Panc1 (cell line): ENCODE measurements at regions not wholly inside any gene's neighbourhood (a gene's known extent, or its start where the extent isn't known, plus 50 kb on each side); places are given as distances from the start of the nearest gene placed in this dataset.

Experiments used
- ATAC-seq: fragments of 200-7000 bp; cut with Tn5 transposase; 2 replicates; pipeline ENCODE4 v1.9.1; 2020; ENCODE audit warnings: mild to moderate bottlenecking, moderate library complexity
- BruUV-seq: library from RNA; stranded (reverse); fragments of 400-500 nt; replicated peaks from 2 replicates; lab custom pipeline; 2021; lab: Mats Ljungman, UMichigan
- CTCF ChIA-PET: fragments of 300-600 bp; sonication (Branson Sonifier 250); formaldehyde crosslinking; loops from one replicate; lab custom pipeline; 2022; ENCODE audit warnings: antibody characterized with exemption; lab: Charles Lee
- POLR2A ChIA-PET: fragments of 300-600 bp; sonication (Branson Sonifier 250); formaldehyde crosslinking; loops from one replicate; lab custom pipeline; 2022; ENCODE audit warnings: antibody characterized with exemption; lab: Charles Lee
- DNase-seq: peaks from one replicate; pipeline ENCODE4 v3.0.0-alpha.2; 2010; ENCODE audit warnings: low read depth, low spot score
- H3K27ac ChIP-seq: 2 replicates; pipeline ENCODE4 v1.5.1; 2011; ENCODE audit warnings: mild to moderate bottlenecking, low read length, inconsistent platforms
- H3K27me3 ChIP-seq: fragments of 200-500 bp; sonication (Bioruptor generic); 2 replicates; pipeline ENCODE4 v1.6.0; 2014; ENCODE audit warnings: low read length, inconsistent platforms; ENCODE audit not compliant: control insufficient read depth, insufficient read depth
- H3K36me3 ChIP-seq: fragments of 200-500 bp; sonication (Bioruptor generic); 2 replicates; pipeline ENCODE4 v1.5.1; 2014; ENCODE audit warnings: inconsistent platforms, mild to moderate bottlenecking, low read length, moderate library complexity; ENCODE audit not compliant: control insufficient read depth, insufficient read depth
- H3K4me1 ChIP-seq: 2 replicates; pipeline ENCODE4 v1.5.1; 2011; ENCODE audit warnings: inconsistent platforms, mild to moderate bottlenecking, low read length, moderate library complexity; ENCODE audit not compliant: control insufficient read depth, insufficient read depth
- H3K4me3 ChIP-seq, 2 experiments: 2 replicates each; pipeline ENCODE4 v1.5.1; 2011 to 2012; ENCODE audit warnings: low read depth in 2 of 2, low read length in 2 of 2, mild to moderate bottlenecking in 2 of 2, inconsistent platforms in 1 of 2, moderate library complexity in 1 of 2
- H3K9me3 ChIP-seq: fragments of 200-500 bp; sonication (Bioruptor generic); 2 replicates; pipeline ENCODE4 v1.5.1; 2014; ENCODE audit warnings: low read depth, mild to moderate bottlenecking, inconsistent platforms, low read length, moderate library complexity; ENCODE audit not compliant: control insufficient read depth, insufficient read depth
- POLR2AphosphoS5 ChIP-seq: IDR thresholded peaks from 2 replicates; pipeline ENCODE4 v1.6.1; 2012; ENCODE audit warnings: mild to moderate bottlenecking, low read depth, low read length, moderate library complexity
- REST ChIP-seq, 2 experiments: IDR thresholded peaks; 2 replicates each; pipeline ENCODE4 v1.6.1; 2011 to 2012; ENCODE audit warnings: low read depth in 2 of 2, control low read depth in 1 of 2, low read length in 1 of 2, mild to moderate bottlenecking in 1 of 2, moderate library complexity in 1 of 2; ENCODE audit not compliant: insufficient read depth in 1 of 2
- SIN3A ChIP-seq: IDR thresholded peaks from 2 replicates; pipeline ENCODE4 v1.6.1; 2012; ENCODE audit warnings: low read depth, mild to moderate bottlenecking, low read length, moderate library complexity, borderline replicate concordance; ENCODE audit not compliant: insufficient read depth
- TCF7L2 ChIP-seq: IDR thresholded peaks from 2 replicates; pipeline ENCODE4 v1.6.1; 2011; ENCODE audit warnings: mild to moderate bottlenecking, low read depth, low read length, inconsistent platforms
- in situ Hi-C: cut with HindIII; loops from 2 replicates; pipeline ENCODE4 v1.10.0; 2016; ENCODE audit warnings: low sequenced_read_pairs, low pct_unique_long_range_greater_than_20kb
- intact Hi-C: fragments of 100-400 bp; cut with micrococcal nuclease; formaldehyde crosslinking; loops from one replicate; pipeline ENCODE4 v1.10.0; 2022; ENCODE audit not compliant: unreplicated experiment
- TF ChIP-seq, protein P1 (sequence below): fragments of 450-650 bp; IDR thresholded peaks from 2 replicates; pipeline ENCODE4 v1.5.1; 2017; ENCODE audit warnings: mild to moderate bottlenecking

- no peaks in the 10 kb centered on the region for H3K9me3 ChIP-seq
- no peak; the same call in 1 of the 2 replicates for ATAC-seq
- H3K36me3 ChIP-seq = no peaks in the 10 kb centered on the region
- BruUV-seq = no TSS peak
- intact Hi-C loops (no loop called here), in situ Hi-C loops (no loop called here)
- DNase-seq = no peak
- TF ChIP-seq REST (IDR thresholded peaks at IDR 0.05; ENCODE audit: insufficient read depth in 1 of 2, low read depth in 2 of 2, low read length in 1 of 2) (no peak), TCF7L2 (no peak), SIN3A (no peak), POLR2AphosphoS5 (no peak)
- TF ChIP-seq, protein P1, sequence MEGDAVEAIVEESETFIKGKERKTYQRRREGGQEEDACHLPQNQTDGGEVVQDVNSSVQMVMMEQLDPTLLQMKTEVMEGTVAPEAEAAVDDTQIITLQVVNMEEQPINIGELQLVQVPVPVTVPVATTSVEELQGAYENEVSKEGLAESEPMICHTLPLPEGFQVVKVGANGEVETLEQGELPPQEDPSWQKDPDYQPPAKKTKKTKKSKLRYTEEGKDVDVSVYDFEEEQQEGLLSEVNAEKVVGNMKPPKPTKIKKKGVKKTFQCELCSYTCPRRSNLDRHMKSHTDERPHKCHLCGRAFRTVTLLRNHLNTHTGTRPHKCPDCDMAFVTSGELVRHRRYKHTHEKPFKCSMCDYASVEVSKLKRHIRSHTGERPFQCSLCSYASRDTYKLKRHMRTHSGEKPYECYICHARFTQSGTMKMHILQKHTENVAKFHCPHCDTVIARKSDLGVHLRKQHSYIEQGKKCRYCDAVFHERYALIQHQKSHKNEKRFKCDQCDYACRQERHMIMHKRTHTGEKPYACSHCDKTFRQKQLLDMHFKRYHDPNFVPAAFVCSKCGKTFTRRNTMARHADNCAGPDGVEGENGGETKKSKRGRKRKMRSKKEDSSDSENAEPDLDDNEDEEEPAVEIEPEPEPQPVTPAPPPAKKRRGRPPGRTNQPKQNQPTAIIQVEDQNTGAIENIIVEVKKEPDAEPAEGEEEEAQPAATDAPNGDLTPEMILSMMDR = no peak
- no peaks in the 10 kb centered on the region for H3K27me3 ChIP-seq
- H3K27ac ChIP-seq = no peak overlapping the region
- H3K4me1 ChIP-seq = no peaks in the 10 kb centered on the region
- H3K4me3 ChIP-seq = no peak overlapping the region
- ChIA-PET CTCF (no interaction called here), POLR2A (no interaction called here)
Observed at GRCh38 chr2:212912445-212913103, 238.8 kb downstream of the IKZF2 start.

DNA sequence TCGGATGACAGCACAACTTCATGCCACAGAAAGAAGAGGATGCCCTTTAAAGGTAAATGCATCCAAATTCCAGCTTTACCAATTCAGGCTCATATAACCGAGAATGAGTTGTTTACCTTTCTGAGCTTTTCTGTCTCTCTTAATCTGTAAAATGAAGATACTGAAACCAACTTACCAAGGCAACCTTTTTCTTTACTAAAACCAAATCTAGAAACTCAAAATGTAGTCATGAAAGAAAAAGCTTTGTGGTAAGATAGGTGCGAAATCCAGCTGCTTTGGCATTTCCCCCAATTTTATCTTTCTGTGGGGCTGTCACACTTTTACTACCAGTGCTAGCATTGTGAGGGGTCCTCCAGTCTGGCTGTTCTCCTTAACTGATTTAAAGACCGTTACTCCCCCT is 240.4 kb downstream of the IKZF2 start:
- H3K4me3 ChIP-seq = no peak overlapping the region
- intact Hi-C loops (no loop called here), in situ Hi-C loops (no loop called here)
- H3K9me3 ChIP-seq = no peaks in the 10 kb centered on the region
- POLR2A ChIA-PET = no interaction called here
- no peak for TF ChIP-seq TCF7L2
- TF ChIP-seq POLR2AphosphoS5 = no peak
- TF ChIP-seq, protein P1 = no peak
- TF ChIP-seq SIN3A = no peak
- no peak for TF ChIP-seq REST (IDR thresholded peaks at IDR 0.05; ENCODE audit: insufficient read depth in 1 of 2, low read depth in 2 of 2, low read length in 1 of 2)
- no TSS peak for BruUV-seq
- ATAC-seq = no peak
- CTCF ChIA-PET = no interaction called here
- H3K4me1 ChIP-seq = no peaks in the 10 kb centered on the region
- no peak overlapping the region for H3K27ac ChIP-seq
- H3K27me3 ChIP-seq = no peaks in the 10 kb centered on the region
- no peak for DNase-seq
- H3K36me3 ChIP-seq = no peaks in the 10 kb centered on the region
